RWPE2 (cell line): ENCODE measurements at regions not wholly inside any gene's neighbourhood (a gene's known extent, or its start where the extent isn't known, plus 50 kb on each side); places are given as distances from the start of the nearest gene placed in this dataset.

Experiments used
- ATAC-seq: fragments of 200-7000 bp; cut with Tn5 transposase; 3 replicates; pipeline ENCODE4 v1.9.1; 2021; ENCODE audit warnings: low read depth
- DNase-seq: peaks from one replicate; pipeline ENCODE4 v3.0.0-alpha.2; 2020; ENCODE audit warnings: low spot score
- H3K27ac ChIP-seq: fragments of 450-650 bp; 2 replicates; pipeline ENCODE4 v1.5.1; 2017; ENCODE audit warnings: mild to moderate bottlenecking; ENCODE audit not compliant: poor library complexity, severe bottlenecking
- H3K27me3 ChIP-seq: fragments of 250-450 bp; sonication (Bioruptor Pico); 2 replicates; pipeline ENCODE4 v1.5.1; 2021; ENCODE audit warnings: mild to moderate bottlenecking, moderate library complexity; ENCODE audit not compliant: insufficient read depth, poor library complexity, severe bottlenecking
- H3K36me3 ChIP-seq: fragments of 250-450 bp; sonication (Bioruptor Pico); 2 replicates; pipeline ENCODE4 v1.5.1; 2020; ENCODE audit warnings: low read depth, mild to moderate bottlenecking, moderate library complexity
- H3K4me1 ChIP-seq: fragments of 250-450 bp; sonication (Bioruptor Pico); 2 replicates; pipeline ENCODE4 v1.5.1; 2021; ENCODE audit warnings: mild to moderate bottlenecking, moderate library complexity; ENCODE audit not compliant: insufficient read depth, poor library complexity, severe bottlenecking
- H3K4me3 ChIP-seq: fragments of 250-450 bp; sonication (Bioruptor Pico); 2 replicates; pipeline ENCODE4 v1.5.1; 2021; ENCODE audit warnings: mild to moderate bottlenecking, moderate library complexity; ENCODE audit not compliant: severe bottlenecking
- H3K9me3 ChIP-seq: fragments of 250-450 bp; sonication (Bioruptor Pico); 2 replicates; pipeline ENCODE4 v1.5.1; 2021; ENCODE audit warnings: mild to moderate bottlenecking, moderate library complexity; ENCODE audit not compliant: severe bottlenecking
- TF ChIP-seq, protein P1 (sequence below): fragments of 450-650 bp; IDR thresholded peaks from one replicate; pipeline ENCODE4 v1.5.1; 2017; ENCODE audit warnings: mild to moderate bottlenecking, moderate library complexity; ENCODE audit not compliant: poor library complexity, severe bottlenecking

DNA sequence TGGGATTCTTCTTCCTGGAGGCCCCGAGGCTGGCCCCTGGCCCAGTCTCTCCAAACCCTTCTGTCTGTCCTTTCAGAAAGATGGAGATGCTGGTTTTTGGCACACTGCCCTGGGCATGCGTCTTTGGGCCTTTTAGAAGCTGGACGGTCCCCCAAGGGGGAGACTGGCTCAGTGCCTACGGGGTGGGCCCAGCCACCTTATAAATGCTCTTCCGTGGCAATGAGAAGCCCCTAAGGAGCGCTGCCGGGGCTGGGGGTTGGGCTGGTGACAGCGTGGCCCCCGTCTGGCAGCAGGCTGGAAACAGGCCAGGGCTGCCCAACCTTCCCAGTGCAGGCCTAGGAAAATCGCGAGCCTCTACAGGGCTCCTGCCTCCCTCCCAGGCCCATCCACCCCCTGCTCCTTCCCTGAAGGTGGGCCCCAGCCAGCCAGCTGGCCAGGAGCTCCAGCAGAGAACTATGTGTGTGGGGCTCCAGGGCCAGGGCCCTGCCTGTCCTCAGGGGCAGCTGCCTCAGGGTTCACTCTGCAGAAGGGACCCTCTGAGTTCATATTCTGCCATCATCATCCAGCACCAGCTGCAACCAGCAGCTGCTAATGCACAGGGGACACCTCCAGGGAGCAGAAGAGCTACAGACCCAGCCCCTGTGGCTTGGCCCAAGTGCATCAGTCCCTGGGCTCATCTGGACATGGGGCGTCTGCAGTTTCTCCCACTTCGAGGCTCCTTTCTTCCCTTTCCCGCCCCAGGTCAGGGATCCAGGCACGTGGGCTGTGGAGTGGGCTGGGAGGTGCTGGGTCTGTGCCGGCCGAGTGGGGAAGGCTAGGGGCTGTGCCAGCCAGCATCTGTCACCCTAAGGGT lies 107.6 kb upstream of the OTOS start:
- TF ChIP-seq, protein P1, sequence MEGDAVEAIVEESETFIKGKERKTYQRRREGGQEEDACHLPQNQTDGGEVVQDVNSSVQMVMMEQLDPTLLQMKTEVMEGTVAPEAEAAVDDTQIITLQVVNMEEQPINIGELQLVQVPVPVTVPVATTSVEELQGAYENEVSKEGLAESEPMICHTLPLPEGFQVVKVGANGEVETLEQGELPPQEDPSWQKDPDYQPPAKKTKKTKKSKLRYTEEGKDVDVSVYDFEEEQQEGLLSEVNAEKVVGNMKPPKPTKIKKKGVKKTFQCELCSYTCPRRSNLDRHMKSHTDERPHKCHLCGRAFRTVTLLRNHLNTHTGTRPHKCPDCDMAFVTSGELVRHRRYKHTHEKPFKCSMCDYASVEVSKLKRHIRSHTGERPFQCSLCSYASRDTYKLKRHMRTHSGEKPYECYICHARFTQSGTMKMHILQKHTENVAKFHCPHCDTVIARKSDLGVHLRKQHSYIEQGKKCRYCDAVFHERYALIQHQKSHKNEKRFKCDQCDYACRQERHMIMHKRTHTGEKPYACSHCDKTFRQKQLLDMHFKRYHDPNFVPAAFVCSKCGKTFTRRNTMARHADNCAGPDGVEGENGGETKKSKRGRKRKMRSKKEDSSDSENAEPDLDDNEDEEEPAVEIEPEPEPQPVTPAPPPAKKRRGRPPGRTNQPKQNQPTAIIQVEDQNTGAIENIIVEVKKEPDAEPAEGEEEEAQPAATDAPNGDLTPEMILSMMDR: no peak
- Histone ChIP-seq H3K27me3 (no peaks in the 10 kb centered on the region), H3K9me3 (no peaks in the 10 kb centered on the region), H3K27ac (no peak overlapping the region), H3K36me3 (no peaks in the 10 kb centered on the region), H3K4me3 (no peak overlapping the region), H3K4me1 (peaks cover 17% of the 10 kb centered on the region)
- ATAC-seq (no peak), DNase-seq (peak; percentile 38)

DNA sequence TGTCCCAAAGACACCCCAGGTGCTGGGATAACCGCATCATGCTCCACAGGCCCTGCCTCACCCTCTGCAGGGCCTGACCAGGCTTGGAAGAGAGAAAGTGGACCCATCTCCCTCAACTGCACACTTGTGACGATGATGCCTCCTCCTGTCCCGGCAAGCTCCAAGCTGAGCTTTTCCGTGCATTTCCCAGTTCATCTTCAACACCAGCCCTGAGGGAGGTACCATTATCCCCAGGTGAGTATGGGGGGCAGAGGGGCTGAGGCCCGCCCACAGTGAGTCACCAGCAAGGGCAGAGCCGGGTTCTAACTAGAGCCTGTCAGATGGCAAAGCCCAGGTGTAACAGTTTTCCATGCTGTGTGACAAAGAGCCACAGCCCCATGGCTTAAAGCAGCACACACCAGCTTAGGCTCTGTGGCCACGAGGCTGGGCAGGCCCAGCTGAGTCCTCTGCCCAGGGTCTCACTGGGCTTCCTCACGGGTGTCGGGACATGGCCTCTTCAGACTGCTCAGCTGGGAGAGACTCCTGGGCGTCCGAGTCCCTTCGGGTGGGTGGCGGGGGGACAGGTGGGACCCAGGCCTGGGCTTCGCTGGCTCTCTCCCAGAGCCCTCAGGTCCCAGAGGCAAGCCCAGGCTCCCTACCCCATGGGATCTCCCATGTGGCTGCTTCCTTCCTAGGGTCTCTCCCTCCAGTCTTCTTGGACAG lies 108.4 kb upstream of the OTOS start:
- ATAC-seq: no peak
- Histone ChIP-seq H3K4me1 (peaks cover 17% of the 10 kb centered on the region), H3K4me3 (no peak overlapping the region), H3K27ac (no peak overlapping the region), H3K36me3 (no peaks in the 10 kb centered on the region), H3K27me3 (no peaks in the 10 kb centered on the region), H3K9me3 (no peaks in the 10 kb centered on the region)
- TF ChIP-seq, protein P1: no peak
- DNase-seq: no peak

DNA sequence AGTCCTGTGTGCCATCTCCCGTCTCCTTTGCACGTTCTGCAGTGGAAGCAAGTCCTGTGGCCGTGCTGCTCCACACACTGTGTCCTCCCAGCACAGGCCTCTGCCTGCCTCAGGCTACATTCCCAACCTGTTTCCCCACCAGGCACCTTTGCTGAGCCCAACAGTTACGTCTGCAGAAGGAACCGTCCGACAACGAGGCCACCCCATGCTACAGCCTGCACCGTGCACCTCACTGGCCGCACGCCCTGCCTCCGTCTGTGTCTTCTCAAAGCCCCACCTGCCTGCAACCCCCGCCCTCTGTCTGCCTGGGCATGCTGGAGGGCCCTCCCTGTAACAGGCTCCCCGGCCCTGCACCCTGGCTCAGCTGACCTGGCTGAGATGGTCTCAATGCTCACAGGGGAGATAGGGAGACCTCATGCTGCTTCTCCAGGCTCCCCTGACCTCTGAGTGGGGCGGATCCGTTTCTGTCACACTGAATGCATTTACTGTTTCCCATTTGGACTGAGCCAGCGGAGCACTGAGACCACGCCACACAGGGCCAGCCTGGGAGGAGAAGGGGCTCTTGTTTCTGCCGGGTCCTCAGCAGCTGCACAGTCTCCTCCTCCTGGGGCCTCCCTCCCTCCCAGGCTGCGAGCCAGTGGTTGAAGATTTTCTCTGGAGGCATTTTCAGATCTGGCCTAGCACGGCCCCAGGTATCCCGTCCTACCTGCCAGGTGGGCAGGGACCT lies 109.1 kb upstream of the OTOS start:
- Histone ChIP-seq H3K4me1 (peaks cover 17% of the 10 kb centered on the region), H3K9me3 (no peaks in the 10 kb centered on the region), H3K27ac (no peak overlapping the region), H3K27me3 (no peaks in the 10 kb centered on the region), H3K4me3 (no peak overlapping the region), H3K36me3 (no peaks in the 10 kb centered on the region)
- DNase-seq (peak; percentile 52), ATAC-seq (no peak)
- TF ChIP-seq, protein P1: no peak

DNA sequence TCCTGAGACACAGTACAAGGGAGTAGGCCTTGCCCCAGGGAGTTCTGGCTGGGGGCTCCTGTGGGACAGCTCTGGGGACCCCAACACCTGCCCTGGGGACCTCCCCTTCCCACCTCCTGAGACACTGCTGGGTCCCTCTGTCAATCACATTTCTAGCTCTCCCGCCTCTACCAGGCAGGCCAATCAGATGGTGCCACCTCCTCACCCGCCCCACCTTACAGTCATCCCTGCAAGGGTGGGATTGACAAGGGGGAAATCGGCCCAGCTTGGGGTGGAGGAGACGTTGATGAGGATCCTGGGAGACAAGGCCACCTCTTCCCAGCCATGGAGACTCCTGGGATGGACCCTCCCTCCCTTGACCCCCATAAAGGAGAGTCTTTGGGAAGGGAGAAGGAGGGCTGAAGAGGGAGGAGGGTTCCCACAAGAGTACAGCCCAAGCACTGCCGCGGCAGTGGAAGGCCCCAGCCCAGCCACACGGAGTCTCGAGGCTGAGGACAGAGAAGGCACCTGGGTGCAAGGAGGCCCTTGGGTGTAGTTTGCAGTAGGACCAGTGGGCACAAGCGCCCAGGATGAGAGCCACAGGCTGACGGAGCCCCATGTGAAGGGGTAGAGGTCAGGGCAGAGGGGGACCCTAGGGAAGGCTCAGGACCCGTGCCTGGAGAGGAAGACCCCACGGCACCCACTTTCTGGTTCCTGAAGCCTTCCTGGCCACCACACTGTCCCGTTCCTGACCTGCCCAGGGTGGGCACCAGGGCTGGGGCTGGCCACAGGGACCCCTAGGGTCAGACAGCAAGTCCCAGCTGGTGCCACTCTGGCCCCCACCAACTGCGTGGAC lies 109.9 kb upstream of the OTOS start:
- no peak overlapping the region for H3K4me3 ChIP-seq
- peak; percentile 49 for DNase-seq
- no peaks in the 10 kb centered on the region for H3K27me3 ChIP-seq
- H3K9me3 ChIP-seq: no peaks in the 10 kb centered on the region
- peak overlapping the region; percentile 45 for H3K27ac ChIP-seq
- TF ChIP-seq, protein P1: no peak
- H3K36me3 ChIP-seq: no peaks in the 10 kb centered on the region
- H3K4me1 ChIP-seq: peaks cover 20% of the 10 kb centered on the region
- ATAC-seq: no peak
